GM21576 (cell line): ENCODE measurements at regions not wholly inside any gene's neighbourhood (a gene's known extent, or its start where the extent isn't known, plus 50 kb on each side); places are given as distances from the start of the nearest gene placed in this dataset.

Experiments used
- ATAC-seq: cut with Tn5 transposase; IDR thresholded peaks from one replicate; pipeline ENCODE4 v1.9.1; 2021; ENCODE audit warnings: mild to moderate bottlenecking, moderate library complexity; ENCODE audit not compliant: unreplicated experiment

DNA sequence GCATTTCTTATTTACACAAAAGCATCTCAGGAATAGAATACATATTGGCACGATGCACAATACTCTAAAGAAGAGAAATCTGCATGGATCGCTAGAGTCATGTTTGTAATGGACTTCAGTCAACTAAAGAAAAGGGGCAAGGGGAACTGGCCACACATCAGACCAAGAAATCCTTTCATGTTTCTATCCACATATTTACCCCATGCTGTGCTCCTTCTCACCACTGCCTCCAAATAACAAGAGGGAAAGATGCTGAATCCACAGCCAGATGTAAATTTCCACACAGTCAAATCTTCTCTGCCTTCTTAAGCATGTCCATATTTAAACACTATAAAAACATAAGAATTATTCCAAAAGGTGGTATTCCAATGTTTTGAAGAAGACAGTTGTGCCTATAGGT is 67.6 kb downstream of the COX18 start:
- no peak for ATAC-seq

DNA sequence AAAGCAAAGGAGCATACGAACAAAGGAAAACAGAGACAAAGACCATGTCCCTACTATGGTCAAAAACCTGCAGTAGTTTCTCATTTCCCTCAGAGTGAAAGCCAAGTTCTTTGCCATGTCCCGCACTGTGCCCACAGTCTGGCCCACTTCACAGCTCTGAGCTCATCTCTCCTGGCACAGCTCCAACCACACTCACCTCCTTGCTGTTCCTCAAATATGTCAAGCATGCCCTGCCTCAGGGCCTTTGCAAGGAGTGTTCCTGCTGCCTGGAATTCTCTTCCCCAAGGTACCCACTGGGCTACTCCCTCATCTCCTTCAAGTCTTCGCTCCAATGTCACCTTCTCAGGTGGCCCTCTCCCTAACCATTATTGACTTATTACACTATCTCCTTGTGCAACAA is 72.1 kb downstream of the COX18 start:
- no peak for ATAC-seq

DNA sequence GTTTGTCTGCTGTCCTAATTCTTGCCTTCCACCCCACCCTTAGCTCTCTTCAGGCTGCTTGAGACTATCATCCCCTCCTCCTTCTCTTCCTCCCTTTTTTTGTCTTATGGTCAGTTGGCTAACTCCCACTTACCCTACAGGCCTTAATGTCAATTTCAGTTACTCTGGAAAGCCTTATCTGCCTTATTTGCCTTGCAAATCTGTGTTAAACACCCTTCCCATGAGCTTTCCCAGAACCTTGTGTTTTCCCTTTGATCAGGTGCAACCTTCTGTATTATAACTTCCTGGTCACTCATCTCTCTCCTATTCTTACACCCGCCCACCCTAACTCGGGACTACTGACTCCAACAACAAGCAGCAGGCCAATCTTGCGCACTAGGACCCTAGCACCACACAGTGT is 74.8 kb downstream of the COX18 start:
- ATAC-seq = no peak

DNA sequence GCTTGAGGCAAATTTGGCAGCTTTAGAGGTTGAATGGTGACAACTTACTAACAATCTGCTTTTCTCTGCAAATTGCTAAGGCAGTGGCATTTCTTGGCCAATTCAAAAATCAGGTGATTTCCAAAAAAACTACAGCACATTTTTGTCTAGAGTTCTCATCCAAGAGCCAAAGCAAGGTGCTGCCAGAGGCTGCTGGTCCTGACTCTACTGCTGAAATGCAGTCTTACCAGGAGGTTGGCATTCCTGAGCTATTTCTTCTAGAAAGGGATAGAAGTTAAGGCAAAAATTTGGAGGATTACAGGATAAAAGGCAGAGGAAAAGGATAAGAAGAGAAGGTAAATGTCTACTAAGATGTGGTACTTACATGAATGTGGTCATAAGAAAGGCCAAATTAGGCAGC is 75.6 kb downstream of the COX18 start:
- ATAC-seq = no peak

DNA sequence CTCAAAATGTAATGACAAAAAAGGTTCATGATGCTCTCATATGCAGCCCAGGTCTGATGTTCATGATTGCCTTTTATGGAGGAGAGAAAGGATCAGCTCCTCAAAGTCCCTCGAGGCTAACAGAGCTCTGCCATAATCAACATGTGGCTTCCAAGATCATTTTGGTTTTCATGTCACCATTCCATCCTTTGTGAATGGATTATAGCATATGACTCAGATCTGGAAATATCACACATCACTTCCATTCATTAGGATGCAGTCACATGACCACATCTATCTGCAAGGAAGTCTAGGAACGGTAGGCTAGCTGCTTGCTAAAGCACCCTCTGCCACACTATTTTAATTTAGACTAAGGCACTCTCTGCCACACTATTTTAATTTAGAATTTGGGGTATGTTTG is 77.6 kb downstream of the COX18 start:
- no peak for ATAC-seq

DNA sequence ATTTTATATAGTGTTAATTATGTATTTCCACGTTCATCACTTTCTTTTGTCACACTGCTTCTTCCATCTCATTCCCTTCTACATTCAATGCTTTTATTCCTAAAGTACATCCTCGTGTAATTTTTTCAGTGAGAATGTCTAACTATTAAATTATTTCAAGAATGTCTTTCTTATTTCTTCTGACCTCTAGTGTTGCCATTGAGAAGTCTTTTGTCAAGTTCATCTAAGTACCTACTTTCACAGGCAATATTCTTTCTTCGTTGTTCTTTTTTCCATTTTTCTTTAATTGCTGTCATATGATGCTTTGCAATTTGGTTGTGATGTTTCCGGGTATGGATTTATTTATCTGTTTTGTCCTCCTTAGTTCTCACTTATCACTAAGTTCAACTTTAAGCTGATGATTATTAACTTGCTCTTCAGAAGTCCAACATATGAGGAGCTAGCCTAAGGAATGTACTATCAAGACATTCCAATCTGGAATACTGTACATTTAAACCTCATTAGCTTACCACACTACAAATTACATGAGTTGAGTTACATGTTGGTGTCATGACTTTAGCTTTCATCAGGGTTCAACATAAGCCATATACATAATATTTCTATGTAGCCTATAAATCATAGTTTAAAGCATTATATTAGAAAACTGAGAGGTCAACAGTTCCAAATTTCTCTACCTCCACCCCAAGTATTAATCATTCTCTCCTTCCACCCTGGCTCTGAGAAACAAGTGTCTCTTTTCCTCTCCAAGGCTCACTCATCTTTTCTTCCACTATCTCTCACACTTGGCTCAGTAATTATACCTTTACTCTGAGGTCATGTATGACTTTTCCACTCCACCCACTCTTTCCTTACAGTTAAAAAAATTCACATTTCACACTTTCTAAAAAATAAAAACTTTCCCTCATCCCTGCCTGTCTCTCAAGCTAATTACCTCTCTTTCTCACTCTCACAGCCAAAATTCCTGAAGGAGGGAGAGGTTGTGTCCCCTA is 81.5 kb downstream of the COX18 start:
- ATAC-seq = no peak

DNA sequence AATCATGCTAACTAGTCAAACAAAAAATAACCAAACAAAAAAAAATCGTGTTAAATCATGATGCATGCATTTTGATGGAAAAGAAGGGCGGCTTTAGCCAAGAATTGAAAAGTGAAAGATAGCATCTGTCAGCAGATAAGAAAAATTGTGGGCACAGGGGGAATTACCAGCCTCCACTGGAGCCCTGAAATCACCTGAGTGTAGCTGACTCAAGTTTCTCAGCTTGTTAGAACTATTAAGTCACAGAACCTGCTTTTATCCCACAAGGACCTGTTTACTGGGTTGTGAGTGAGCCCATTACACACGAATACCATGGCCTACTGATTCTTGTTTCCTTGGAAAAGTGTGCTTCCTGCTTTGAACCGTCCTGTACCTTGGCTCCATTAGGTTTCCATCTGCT is 85.2 kb downstream of the COX18 start:
- no peak for ATAC-seq

DNA sequence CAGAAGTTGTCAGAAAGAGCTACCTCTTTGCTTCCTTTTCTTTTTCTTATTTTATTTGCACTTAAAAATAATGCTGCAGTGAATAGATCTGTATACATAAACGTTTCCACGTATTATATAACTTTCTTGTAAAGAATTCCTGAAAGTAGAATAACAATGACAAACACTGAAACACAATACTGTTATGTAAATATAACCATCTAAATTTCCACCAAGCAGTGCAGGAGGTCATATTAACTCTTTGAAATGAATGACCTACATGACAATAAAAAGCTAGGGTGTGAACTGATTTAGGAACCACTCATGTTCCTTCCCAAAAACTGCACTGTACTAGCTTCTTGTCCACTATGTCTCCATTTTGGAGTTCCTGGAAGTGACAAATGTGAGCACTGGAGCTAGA is 85.8 kb downstream of the COX18 start:
- no peak for ATAC-seq

DNA sequence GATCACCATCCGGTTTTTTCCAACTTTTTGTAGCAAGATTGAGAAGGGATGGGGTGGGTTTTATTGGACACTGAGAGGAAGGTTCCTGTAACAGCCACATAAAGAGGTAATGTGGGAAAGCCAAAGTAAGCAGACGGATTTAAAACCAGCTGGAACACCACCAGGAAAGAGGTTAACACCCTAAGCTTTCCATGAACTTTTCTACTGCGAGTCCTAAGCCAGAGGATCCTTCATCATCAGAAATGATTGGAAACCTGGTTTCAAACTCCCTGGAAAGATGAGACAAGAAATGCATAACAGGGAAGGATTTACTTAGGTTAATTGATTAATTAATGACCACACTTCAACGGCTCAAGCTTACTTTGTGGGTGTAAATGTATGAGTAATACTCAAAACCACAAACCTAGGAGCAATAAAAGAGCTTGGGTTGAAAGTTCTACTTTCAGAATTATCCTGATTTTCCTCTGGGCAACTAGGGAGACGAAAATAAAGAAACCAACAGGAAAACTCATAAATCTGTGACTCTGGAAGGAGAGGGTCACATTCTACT is 91.5 kb downstream of the COX18 start:
- ATAC-seq = no peak

DNA sequence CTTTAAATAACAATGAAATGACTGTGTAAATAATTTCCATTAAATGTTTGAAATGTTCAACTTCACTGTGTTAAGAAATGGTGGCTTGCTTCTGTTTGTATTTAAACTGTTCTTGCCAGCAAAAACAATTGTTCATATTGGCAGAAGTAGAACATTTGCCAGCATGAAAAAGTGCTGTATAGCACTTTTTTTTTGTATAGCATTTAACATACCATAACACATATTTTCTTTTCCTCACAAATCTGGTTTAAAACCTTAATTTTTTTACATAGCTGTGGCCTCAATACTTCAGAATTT is 94.1 kb downstream of the COX18 start:
- no peak for ATAC-seq

DNA sequence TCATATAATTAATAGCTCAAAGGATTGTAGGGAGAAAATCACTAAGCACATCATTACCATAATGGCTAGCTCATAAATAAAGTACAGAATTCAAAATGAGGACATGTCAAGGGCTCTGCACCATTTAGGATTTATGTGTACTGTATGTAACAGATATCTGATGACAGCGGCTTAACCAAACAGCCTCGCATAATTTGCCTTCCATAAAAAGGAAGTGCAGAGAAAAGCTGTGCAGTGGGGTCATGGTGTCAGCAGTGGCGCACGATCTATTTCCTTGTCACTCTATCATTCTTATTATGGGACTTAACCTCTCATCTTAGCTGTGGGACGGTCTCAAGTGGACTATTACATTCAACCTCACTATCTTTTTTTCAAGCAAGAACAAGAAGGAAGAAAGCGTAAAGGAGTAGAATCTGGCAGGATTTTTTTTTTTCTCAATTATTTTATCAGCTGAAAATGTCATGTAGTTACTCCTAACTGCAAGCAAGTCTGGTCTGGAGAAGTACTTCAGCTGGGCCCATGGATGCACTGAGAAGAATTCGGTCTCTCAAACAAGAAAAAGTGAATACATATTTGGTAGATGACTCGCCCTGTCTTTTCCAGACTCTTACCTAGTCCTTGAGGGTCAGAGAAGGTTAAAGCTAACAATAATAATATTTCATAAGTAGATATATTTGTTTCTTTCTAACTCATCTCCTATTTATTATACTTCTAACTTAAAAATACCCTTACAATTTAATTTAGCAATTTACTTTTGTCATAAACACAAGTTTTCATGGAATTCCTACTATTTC is 94.6 kb downstream of the COX18 start:
- ATAC-seq = no peak

DNA sequence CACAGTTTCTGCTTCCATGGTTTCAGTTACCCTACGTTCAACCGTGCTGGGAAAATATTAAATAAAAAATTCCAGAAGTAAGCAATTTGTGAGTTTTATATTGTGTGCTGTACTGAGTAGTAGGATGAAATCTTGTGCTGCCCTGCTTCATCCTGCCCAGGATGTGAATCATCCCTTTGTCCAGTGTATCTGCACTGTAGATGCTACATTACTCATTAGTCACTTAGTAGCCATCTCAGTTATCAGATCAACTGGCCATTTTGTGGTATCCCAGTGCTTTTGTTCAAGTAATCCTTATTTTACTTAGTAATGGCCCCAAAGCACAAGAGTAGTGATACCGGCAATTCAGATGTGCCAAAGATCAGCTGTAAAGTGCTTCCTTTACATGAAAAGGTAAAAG is 97.9 kb downstream of the COX18 start:
- ATAC-seq = no peak

DNA sequence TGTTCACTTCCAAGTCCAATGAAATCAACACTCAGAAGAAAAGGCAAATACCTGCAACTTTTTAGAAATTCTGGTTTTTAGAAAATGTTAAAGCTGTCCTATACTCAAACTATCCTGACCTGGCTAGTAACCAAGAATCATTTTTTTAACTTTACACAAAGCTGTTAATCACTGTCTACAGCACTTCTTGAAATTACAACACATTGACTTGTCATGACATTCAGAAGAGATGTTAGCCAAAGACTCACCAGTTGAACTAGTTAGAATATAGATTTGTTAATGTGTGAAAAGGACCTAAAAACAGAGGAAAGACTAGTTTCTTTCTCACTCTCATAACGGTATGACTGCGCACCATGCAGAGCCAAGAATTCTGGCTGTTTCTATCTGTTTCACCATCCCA is 98.8 kb downstream of the COX18 start:
- no peak for ATAC-seq

DNA sequence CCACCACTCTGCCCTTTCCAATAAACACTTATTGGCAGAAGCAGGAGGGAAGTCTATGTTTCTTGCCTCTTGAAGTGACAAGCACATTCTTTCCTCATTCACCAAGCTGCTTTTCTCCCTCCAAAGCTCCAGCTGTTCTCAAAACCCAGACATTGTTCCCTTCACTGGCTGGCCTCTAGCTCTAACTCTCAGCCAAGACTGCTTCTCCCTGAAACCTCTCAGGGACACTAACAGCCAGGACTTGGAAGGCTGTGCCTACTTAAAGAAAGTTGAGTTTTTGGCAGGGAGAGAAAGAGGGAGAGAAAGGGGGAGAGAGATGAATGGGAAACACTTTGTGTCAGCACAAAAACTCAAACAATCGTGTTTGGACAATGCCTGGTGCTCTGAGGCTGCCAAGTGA is 99.5 kb downstream of the COX18 start:
- no peak for ATAC-seq

DNA sequence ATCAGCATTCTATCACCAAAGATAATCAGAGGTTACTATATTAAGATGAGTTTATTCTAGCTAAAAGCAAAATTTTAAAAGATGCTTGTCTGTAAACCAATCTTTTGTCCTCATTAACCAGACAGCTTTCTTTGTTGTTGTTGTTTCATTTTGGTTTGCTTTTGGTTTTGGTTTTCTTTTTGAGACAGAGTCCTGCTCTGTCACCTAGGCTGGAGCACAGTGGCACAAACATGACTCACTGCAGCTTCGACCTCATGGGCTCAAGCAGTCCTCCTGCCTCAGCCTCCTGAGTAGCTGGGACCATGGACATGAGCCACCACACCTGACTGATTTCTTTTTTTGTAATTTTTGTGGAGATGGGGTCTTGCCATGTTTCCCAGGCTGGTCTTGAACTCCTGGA is 102.9 kb downstream of the COX18 start:
- no peak for ATAC-seq

DNA sequence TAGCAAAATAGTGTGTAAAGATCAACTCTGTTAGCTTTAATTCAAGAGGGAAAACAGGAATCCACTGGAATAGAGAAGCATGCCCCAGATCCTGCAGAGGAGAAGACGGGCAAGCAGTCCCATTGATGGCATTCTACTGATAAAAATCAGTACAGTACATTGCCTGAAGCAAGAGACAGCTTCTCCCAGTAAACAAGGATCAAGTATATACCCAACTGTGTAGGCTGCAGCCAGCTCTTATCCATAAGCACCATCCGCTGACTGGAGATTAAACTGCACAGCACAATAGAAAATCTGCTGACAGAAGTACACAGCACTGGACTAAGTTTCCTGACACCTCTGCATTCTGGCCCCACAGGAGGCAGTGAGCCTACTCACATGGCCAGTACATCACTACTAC is 110.1 kb downstream of the COX18 start:
- no peak for ATAC-seq

DNA sequence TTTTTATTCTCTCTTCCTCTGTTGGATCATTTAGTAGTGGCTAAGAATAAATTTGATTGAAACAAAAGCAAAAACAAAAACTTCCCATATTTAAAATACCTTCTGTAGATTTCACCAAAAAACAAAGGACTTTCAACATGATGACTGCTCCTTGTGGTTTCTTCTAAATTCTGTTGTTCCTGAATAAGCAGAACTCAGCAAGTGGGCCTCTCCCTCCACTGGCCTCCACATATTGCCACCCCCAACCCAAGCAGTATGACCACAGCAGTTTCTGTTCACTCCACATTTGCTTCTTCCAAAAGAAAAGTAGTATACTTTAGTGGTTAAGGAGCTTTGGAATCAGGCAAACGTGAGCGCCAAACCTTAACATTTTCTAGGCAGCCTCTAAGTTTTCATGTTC is 114.7 kb downstream of the COX18 start:
- no peak for ATAC-seq

DNA sequence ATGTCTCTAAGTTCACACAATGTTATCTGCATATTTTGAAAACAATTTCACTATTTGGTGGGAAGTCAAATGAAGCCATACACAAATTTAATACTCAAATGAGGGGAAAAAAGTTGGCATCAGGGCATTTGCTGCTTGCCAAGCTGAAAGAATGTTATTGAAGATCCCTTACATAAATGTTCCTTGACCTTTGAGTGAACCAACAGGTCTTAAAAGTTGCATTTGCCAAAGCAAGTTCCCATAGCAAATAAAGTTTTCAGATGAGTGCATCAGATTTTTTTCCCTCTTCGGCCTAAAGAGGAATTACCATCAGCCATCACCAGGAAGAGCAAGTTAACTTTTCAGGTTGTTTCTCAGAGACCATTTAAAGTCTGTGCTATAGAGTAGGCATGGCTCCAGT is 115.9 kb downstream of the COX18 start:
- ATAC-seq = no peak

DNA sequence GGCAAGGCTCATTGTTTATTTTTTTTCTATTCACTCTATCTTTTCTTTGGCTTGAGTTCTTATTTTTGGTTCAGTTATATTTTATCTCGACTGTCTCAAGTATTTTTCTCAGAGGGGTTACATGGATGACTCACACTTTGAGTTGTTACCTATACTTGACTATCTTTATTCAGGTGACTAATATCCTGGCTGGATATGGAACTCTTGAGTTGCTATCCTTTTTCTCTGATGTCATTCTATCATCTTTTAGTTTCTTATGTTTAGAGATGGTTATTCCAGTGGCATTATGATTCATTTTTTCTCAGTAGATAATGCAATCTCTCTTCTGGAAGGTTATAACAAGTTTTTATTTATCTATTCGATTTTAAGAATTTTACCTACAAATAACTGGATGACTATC is 117.9 kb downstream of the COX18 start:
- no peak for ATAC-seq

DNA sequence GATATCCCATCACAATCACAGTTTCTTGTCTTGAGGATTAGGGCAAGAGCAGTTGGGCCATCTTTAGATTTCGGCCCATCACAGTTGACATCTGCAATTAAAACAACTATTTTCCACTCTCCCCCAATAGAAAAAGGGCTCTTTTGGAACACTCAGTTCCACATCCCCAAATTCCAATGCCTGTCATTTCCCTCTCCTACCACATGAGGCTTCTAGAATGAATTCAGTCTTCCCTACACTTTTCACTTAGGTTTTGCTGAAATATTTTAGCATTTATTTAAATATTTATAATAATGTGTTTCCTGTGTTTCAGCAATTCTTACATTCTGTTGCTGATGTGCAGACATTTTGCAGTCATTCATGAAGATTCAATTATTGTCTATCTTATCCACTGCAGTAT is 118.4 kb downstream of the COX18 start:
- no peak for ATAC-seq

DNA sequence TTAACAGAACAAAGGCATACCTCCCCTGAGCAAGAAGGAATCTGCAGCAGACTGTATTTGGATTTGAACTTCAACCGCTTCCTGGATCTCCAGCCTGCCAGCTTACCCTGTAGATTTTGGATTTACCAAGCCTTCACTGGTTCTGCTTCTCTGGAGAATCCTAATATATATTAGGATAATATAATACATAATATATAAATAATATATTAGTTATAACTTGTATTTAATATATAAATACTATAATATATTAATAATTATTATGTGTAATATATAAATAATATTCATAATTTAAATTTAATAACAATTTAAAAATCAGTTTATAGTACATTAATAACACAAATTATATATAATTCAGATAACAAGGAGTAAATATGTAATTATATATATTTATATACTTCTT is 121.4 kb downstream of the COX18 start:
- ATAC-seq = no peak

DNA sequence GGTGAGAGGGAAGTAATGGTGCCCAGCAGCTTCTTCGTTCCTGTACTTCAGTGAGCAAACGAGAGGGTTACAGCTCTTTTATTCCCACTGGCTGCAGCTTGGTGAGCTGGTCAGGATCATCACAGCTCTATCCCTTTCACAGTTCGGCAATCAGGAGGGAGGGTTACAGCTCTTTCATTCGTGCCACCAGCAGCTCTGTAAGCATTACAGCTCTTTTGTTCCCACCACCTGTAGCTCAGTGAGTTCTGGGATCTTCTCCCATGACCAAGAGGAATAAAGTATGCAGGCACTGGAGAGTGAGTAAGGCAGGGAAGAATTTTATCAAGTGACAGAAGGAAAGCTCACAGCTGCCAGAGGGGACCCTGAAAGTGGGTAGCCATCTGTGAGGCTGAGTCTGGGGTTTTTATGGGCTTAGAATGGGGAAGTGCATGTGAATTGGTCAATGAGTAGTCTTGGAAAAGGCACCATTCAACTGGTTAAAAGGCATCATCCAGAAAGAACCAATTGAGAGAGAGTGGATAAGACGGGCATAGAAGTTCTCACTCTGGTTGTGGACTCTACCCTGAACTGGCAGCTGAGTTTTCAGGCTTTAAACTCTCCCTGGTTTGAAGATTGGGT is 123.7 kb downstream of the COX18 start:
- no peak for ATAC-seq
